DMS153 treated with DMSO at 0.1 percent for 48 hours (cell line): ENCODE measurements at regions not wholly inside any gene's neighbourhood (a gene's known extent, or its start where the extent isn't known, plus 50 kb on each side); places are given as distances from the start of the nearest gene placed in this dataset.

Source experiments
- DNase-seq: peaks from one replicate; lab custom pipeline; 2025; ENCODE audit not compliant: unreplicated experiment; lab: John Stamatoyannopoulos, UW

DNA sequence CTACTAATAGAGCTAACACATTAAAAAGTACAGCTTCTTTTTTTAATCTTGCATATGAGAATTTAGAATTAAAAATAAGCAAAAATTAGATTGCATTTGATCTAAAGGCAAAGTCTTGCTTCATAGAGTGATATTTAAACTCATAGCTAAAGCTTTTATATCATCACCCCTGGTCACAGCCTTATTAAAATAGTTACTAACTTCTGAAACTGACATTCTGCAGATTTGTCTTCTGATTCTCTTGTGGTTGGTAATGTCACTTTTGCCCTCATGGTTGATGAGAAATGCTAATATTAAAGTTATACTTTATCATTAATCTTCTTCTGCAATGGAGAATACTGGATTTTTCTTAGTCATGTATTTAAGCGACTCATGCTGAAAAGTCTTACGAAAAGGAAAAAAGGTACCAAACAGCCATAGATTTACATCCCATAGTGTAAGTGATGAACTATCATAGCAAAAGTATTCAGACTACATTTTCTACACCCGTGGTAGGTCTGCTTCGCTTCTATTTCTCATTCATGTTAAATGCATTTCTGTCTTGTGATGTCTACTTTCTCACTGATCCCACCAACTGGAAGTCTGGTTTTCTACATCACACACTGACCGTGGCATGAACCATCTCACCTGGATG lies 330.5 kb upstream of the B3GALT2 start:
- no peak for DNase-seq

- no peak for DNase-seq
Observed at GRCh38 chr1:193514397-193514796, 328.0 kb upstream of the B3GALT2 start.

DNA sequence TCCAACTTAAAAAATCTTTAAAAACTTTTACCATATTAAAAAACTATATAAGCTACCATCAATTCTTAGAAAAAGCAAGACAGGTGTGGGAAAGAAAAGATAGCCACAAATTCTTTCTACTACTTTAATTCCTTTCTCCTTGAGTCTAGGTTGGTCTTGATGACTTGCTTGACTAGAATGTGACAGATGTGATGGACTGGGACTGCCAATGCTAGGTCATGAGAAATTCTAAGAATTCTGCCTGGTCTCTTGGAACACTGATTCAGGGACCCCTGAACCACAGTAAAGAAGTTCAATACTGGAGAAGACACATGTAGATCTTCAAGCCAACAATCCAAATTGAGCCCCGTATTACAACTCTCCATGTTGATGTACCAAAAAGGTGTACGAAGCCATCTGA lies 326.6 kb upstream of the B3GALT2 start:
- DNase-seq = no peak

- no peak for DNase-seq
Observed at GRCh38 chr1:193504920-193505319, 318.5 kb upstream of the B3GALT2 start.

GRCh38 chr1:193498088-193498655 lies 311.8 kb upstream of the B3GALT2 start:
- DNase-seq = no peak

GRCh38 chr1:193494368-193494767 lies 308.0 kb upstream of the B3GALT2 start:
- DNase-seq = peak; percentile 33

- no peak for DNase-seq
Observed at GRCh38 chr1:193489191-193489590, 302.8 kb upstream of the B3GALT2 start.

- no peak for DNase-seq
Observed at GRCh38 chr1:193487722-193488121, 301.3 kb upstream of the B3GALT2 start.

DNA sequence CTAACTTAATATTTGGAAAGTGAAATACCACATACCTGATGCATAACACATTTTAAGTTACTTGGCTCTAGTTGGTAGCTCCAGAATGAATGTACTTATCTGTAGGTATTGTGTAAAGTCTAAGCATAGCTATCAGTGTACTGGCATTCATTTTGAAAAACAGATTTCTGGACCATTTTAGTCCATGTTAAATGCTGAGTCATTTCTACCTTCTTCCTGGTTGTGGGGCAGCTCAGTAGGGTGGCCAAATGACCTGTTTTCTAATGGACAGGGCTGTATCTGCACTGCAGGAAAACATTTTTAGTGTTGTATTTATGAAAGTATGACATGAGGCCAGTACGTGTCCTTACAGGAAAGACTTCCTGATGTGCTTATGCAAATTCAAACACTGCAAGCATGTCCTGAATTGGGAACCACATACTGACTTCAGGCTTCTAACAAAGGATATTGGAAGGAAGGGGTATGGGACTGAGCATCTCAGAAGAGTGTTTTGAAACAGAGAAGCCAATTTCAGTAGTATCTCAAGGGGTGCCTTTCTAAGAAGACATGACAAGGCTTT lies 300.3 kb upstream of the B3GALT2 start:
- DNase-seq = no peak

DNA sequence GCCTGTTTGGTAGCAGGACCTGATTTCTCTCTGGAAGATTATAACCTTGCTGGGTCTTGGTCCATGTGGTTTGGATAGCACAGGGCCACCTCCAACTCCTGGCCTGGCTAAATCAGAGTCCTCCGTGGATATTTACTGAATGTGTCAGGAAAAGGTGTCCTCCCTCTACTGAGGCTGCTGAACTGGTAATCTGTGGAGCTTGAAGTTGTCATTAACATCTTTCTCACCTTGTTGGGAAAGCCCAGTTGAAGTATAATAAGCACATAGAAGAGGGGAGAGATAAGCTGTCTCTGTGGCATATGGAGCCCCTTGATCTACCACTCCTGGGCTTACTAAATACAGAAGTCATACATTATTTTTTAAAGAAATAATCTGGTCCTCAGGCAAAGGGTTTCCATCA lies 294.3 kb upstream of the B3GALT2 start:
- no peak for DNase-seq

- DNase-seq = no peak
Observed at GRCh38 chr1:193479187-193479586, 292.8 kb upstream of the B3GALT2 start.

GRCh38 chr1:193476748-193477147 lies 290.3 kb upstream of the B3GALT2 start:
- DNase-seq = no peak

DNA sequence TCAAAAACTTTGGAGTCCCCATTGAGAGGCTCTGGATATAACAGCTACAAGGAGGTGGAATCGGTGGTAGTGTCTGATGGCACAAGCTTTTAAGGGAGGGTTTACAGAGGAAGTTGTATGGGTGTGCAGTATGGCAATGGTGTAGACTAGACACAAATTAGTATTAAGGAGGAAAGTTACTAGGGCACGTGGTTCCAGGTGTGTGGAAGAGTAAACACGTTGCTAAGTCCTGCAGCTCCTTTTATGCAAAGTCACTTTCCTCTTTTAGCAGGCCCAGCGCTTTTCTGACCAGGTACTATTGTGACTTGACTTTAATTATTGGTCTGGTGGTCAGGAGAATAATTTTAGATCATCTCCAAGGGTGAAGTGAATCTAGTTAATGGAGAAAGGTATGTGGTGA lies 287.5 kb upstream of the B3GALT2 start:
- no peak for DNase-seq

DNA sequence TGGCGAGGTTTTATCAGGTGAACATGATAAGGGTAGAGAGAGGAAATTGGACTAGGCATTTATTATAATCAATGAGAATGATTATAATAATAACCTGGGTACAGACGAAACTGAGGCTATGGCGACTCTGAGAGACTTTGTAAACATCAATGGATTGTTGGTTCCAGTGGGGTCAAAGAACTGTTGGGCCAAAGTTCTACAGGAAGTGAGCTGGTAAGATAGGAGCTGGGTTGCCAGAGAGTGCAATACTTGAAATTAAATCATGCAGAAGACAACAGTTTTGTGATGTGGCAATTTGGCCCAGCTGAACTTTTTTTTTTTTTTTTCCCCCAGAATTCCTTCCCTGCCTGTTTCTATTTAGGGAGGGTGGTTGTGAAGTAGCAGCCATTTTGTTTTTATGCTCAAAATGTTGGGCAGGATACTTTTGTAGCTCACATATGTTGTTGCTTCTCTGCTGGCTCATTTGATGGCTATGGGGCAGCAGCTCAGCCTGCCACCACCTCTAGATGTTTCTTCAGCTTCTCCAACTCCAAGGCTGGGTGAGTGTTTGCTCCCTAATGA lies 286.5 kb upstream of the B3GALT2 start:
- DNase-seq = no peak

- no peak for DNase-seq
Observed at GRCh38 chr1:193472430-193472829, 286.0 kb upstream of the B3GALT2 start.

DNA sequence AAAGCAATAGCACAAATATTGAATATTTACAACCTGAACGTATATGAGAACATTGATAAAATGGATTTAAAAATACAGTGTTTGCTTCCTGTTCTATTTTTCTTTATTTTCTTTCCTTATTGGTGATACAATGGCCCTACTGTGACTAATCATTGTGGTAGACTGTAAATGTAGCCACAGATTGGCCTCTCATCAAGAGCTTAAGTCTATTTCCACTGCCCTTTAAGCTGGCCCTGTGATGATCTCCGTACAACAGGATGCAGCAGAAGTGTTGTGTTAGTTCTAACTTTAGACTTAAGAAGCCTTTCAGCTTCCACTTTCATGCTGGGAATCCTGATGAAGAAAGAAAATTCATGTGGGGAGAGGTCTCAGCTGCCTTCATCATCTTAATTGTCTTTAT lies 285.6 kb upstream of the B3GALT2 start:
- no peak for DNase-seq

GRCh38 chr1:193463326-193463932 lies 277.0 kb upstream of the B3GALT2 start:
- no peak for DNase-seq

- DNase-seq = no peak
Observed at GRCh38 chr1:193462629-193463320, 276.4 kb upstream of the B3GALT2 start.

DNA sequence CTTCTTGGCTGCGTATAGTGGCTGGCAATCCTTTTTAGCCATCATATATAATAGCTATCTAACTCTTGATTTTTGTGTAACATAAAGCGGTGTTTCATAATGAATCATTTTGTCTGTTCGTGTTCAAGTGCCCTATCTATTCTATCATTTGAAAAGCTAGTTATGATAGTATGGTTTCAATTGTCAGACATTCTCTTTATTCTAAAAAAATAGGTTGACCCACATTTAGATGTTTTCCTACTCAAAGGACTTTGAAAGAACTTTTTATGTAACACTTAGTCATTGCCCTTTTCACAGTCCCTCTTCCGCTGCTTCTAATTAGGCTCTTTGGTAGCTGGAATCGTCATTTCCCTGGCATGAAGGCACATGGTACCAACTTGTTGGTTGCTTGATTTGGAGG lies 272.2 kb upstream of the B3GALT2 start:
- DNase-seq = no peak

DNA sequence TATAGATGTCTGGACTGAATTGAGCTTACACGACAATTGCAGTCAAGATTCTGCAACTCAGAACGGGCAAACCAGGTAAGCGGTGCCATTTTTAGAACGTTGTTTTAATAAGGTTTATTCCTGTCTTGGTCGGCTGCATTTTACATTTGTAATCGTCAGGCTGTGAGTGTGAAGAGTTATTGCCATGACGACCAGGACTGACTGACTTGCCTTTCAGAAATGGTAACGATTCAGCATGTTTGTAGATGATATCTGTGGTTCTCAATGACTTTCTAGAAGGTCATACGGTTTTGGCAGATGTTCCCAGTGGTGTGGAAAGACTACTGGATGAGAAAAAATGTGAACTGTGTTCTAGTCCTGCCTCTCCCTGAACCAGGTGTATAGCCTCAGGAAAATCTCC lies 271.3 kb upstream of the B3GALT2 start:
- peak; percentile 30 for DNase-seq

DNA sequence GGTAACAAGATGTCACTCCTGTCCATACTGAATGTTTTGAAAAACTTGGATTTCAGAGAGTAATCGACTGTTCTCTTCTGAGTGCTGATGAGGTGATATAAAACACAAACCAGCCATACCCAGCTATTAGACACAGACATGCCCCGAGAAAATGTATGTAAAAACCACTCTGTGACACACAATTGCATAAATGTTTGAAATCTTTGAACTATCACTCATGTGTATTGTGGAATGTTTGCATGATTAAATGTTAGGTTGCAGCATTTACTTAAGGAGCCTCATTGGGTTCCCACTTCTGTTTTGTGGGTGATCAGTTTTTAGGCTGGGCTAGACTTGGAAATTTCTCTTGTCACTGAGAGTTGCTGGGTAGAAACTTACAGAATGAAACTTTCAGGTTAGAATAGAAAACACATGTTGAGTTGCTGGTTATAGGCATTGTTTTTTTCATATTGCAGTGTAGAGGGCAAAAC lies 270.4 kb upstream of the B3GALT2 start:
- DNase-seq = no peak
